Mesodermal cell (in vitro differentiated cells): ENCODE measurements at regions not wholly inside any gene's neighbourhood (a gene's known extent, or its start where the extent isn't known, plus 50 kb on each side); places are given as distances from the start of the nearest gene placed in this dataset.

Experiments used
- H3K27ac ChIP-seq: 2 replicates; pipeline ENCODE4 v1.7.0; 2013; ENCODE audit warnings: mild to moderate bottlenecking, low read depth, low read length, moderate library complexity; ENCODE audit not compliant: severe bottlenecking
- H3K36me3 ChIP-seq: 2 replicates; pipeline ENCODE4 v1.7.1; 2013; ENCODE audit warnings: mild to moderate bottlenecking, low read length, moderate library complexity; ENCODE audit not compliant: control insufficient read depth, insufficient read depth
- H3K4me1 ChIP-seq: one replicate; pipeline ENCODE4 v1.7.1; 2013; ENCODE audit warnings: mild to moderate bottlenecking, low read length; ENCODE audit not compliant: insufficient read depth, control insufficient read depth, poor library complexity, severe bottlenecking
- H3K4me3 ChIP-seq: 2 replicates; pipeline ENCODE4 v1.7.0; 2013; ENCODE audit warnings: low read length, control low read depth, mild to moderate bottlenecking; ENCODE audit not compliant: insufficient read depth, poor library complexity, severe bottlenecking; ENCODE audit errors: extremely low read depth
- H3K9me3 ChIP-seq: 2 replicates; pipeline ENCODE4 v1.7.1; 2013; ENCODE audit warnings: mild to moderate bottlenecking, low read length, moderate library complexity; ENCODE audit not compliant: control insufficient read depth
- WGBS, 2 experiments: methylation state at CpG; one replicate each; pipeline ENCODE4 v1.1.5; 2013; ENCODE audit warnings: missing lambda C conversion rate in 2 of 2; ENCODE audit not compliant: insufficient coverage in 2 of 2; 5-methylcytosine and 5-hydroxymethylcytosine counted together

DNA sequence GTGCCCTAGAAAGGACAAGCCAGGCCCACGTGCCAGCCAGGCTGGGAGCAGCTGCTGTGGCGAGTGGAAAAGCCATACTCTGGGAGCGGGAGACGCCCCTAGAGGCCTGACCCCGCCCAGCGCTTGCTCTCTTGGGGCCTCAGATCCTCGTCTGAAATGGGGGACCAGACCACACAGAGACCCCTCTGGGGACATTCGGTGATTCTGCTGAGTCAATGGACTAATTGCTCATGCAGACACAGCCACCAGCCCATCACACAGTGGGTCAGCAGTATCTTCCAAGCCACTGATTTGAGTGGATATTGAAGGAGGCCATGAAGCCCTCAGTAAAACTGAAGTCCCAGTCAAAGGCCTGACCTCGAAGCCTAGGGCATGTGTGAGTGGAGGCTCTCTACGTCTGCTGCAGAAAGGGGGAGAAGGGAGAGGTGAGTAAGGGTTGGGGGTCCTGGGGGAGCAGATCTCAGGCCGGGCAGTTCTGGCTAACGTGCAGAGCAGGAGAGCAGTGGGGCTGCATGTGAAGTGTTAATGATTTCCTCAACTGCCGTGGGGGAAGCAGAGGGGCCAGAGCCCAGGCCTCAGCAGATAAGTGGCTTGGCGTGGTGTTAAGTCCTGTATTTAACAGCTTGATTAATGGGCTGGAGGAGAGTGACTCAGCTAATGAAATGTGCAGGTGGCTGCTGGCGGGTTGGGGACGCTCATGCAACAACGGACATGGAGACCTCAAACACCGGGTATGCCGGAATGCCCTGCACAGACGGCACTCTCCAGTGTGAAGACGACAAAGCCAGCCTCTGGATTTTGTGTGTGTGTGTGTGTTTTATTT, 104.4 kb upstream of the TWIST2 start:
- H3K27ac ChIP-seq = no peak overlapping the region
- H3K36me3 ChIP-seq = no peaks in the 10 kb centered on the region
- H3K4me1 ChIP-seq = no peaks in the 10 kb centered on the region
- H3K9me3 ChIP-seq = no peaks in the 10 kb centered on the region
- no peak overlapping the region for H3K4me3 ChIP-seq
- WGBS, 2 experiments = 85 to 90% methylated on average over 19 to 20 of the region's 21 CpGs

DNA sequence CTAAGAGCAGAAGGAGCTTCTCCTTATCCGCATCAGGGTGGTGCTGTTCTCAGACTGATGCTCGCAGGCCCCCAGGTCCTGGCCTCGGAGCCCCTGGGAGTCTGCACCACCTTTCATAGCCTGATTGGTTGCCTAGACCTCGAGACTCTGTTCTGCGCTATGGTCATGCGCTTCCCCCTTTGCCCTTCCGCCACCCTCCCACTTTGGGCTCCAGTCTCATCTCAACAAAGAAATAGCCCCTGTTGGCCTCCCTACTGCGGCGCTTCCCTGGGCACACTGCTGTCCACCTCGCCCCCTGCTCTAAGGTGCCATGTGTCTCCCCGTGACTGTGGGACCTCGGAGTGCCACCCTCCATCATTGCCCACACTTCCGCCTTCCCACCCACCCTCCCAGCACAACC, 102.9 kb upstream of the TWIST2 start:
- no peak overlapping the region for H3K4me3 ChIP-seq
- H3K4me1 ChIP-seq = no peaks in the 10 kb centered on the region
- H3K9me3 ChIP-seq = no peaks in the 10 kb centered on the region
- no peaks in the 10 kb centered on the region for H3K36me3 ChIP-seq
- no peak overlapping the region for H3K27ac ChIP-seq
- 92 to 97% methylated on average over 8 to 12 of the region's 13 CpGs for WGBS, 2 experiments

DNA sequence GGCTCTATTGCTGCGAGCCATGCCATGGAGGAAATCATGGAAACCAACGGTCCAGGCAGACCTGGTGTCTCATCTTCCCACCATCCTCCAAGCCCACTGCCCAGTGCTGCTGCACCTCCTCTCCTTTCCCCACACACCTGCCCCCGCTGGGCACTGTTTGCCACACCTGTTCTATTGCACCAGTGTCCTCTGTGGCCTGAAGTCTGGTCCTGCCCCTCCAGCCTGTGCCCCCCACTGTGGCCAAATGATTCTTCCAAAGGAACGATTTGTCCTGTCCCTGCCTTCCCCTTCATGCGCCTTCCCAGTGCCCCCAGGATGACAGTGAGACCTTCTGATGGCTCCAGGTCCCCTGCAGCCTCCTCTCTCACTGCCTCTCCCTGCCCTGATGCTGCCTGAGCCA, 101.9 kb upstream of the TWIST2 start:
- no peak overlapping the region for H3K4me3 ChIP-seq
- WGBS, 2 experiments = 66 to 86% methylated on average over 3 to 5 of the region's 5 CpGs

DNA sequence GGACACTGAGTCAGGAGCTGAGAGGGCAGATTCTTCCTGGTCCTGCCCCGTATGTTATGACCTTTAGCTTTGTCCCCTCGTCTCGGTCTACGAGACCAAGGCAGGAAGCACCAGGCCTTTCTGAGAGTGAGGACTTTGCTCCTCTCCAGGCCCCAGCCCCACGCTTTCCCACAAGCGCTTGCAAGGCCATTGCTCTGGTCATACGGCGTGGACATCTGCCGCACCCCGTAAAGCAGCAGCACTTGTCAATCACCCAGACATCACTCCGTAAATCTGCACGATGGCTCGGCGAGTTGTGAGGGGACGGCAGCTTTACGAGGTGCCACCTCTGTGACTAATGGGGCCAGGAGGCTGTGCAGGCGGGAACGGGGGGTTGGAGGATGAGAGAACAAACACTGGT, 100.8 kb upstream of the TWIST2 start:
- no peak overlapping the region for H3K27ac ChIP-seq
- H3K4me1 ChIP-seq = no peaks in the 10 kb centered on the region
- no peaks in the 10 kb centered on the region for H3K9me3 ChIP-seq
- 94 to 98% methylated on average over 12 to 15 of the region's 18 CpGs for WGBS, 2 experiments
- no peak overlapping the region for H3K4me3 ChIP-seq
- H3K36me3 ChIP-seq = no peaks in the 10 kb centered on the region

More for the DNA sequence above, 101.9 kb upstream of the TWIST2 start:
- Histone ChIP-seq H3K27ac (no peak overlapping the region), H3K4me1 (no peaks in the 10 kb centered on the region), H3K36me3 (no peaks in the 10 kb centered on the region), H3K9me3 (no peaks in the 10 kb centered on the region)

DNA sequence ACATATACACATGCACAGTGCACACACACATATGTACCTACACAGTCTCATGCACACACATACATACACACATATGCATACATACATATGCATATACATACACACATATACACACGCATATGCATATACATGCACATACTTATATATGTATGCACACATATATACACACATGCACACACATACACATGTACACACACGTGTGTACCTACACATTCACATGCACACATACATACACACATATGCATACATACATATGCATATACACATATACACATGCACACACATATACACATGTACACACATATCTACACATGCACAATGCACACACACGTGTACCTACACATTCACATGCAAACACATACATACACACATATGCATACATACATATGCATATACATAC, 100.3 kb upstream of the TWIST2 start:
- no peaks in the 10 kb centered on the region for H3K9me3 ChIP-seq
- no peaks in the 10 kb centered on the region for H3K4me1 ChIP-seq
- 73 to 92% methylated on average over 3 of the region's 3 CpGs for WGBS, 2 experiments
- H3K4me3 ChIP-seq = no peak overlapping the region
- H3K27ac ChIP-seq = no peak overlapping the region
- no peaks in the 10 kb centered on the region for H3K36me3 ChIP-seq

DNA sequence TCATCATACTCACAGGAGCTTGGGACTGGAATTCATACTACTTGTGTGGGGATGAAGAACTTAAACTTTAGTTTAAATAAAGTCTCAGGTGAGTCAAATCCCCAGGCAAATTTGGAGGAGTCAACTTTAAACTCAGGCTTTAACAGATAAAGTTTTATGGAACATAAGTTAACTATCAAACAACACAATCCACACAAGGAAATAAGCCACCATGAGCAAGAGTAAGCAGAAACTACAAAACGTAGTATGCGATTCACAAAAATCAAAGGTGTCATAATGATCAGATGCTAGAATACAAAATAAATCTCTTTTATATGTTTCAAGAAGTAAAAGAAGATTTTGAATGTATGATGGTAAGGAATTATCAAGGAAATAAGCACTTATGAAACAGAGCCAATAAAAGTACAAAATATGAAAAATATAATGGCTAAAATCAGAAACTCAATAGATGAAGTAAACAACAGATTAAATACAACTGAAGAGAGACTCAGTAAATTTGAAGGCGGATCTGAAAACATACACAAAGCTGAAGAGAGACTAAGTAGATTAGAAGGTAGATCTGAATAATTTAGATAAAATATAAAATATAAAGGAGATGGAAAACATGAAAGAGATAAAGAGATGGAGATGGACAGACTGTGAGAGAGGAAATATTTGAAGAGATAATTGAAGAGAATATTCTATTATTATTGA, 97.5 kb upstream of the TWIST2 start:
- H3K4me1 ChIP-seq = no peaks in the 10 kb centered on the region
- 60% methylated on average over 1 of the region's 3 CpGs; no CpG with 5 or more reads in 1 of the 2 experiments for WGBS, 2 experiments
- H3K9me3 ChIP-seq = no peaks in the 10 kb centered on the region
- H3K36me3 ChIP-seq = no peaks in the 10 kb centered on the region
- no peak overlapping the region for H3K27ac ChIP-seq
- no peak overlapping the region for H3K4me3 ChIP-seq

DNA sequence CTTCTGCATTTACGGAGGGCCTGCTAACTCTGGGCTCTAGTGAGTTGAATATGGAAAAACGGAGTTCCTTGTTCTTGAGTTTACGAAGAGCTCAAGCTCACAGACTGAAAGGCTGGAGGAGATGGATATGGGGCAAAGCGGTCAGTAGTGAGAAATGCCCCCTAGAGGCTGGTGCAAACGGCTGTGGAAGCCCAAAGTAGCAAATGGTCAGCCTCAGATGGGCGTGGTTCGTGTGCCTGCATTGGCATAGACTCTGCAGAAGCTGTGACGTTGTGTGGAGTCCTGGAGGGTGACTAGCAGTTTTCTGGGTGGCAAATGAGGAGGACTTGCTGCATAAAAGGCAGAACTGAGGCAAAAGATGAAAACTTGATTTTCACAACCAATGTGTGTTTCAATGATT, 93.6 kb upstream of the TWIST2 start:
- Histone ChIP-seq H3K4me3 (no peak overlapping the region), H3K36me3 (no peaks in the 10 kb centered on the region), H3K27ac (no peak overlapping the region), H3K9me3 (no peaks in the 10 kb centered on the region), H3K4me1 (no peaks in the 10 kb centered on the region)
- 71 to 78% methylated on average over 7 to 8 of the region's 8 CpGs for WGBS, 2 experiments

DNA sequence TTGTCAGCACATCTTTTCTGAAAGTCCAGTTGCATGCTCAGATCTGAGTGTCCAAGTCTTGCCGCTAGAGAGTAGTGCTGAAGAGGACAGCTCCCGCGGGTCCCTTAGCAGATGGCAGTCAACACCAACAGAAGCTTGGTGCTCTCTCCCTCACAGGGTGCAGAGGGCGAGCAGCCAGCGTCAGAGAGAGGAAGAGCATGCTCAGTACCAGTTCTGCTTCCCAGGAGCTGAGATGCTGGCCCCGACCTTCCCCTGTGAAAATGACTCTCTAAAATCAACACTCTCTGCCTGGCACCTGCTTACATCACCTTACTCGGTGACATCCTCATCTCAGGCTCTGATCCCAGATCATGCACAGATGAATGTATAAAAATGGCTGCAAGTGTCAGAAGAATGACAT, 86.0 kb upstream of the TWIST2 start:
- 13 to 25% methylated on average over 6 of the region's 7 CpGs for WGBS, 2 experiments
- H3K36me3 ChIP-seq = no peaks in the 10 kb centered on the region
- H3K9me3 ChIP-seq = no peaks in the 10 kb centered on the region
- H3K4me1 ChIP-seq = no peaks in the 10 kb centered on the region
- no peak overlapping the region for H3K27ac ChIP-seq
- H3K4me3 ChIP-seq = no peak overlapping the region

DNA sequence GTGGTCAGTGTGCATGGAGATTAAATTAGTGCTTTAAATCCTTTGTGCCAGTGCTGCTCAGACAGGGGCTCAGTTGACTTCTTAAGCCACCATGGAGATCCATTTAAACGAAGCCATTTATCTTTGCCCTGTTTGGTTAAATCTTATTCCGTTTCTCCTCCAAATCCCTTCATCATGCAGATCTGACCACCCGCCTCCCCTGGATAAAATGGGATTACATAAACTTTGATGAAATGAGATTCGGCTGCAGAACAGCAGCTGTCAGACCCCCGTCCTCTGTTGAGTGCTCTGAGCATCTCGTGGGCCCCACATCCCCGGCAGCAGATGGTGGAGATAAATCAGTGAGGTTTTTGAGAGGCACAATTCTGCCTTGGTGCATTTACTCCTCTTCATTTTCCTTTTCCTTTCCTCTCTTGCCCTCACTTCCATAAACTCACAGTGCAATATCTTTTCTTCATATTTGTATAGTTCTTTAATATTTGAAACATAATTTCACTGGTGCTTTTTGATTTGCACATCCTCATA, 84.4 kb upstream of the TWIST2 start:
- WGBS, 2 experiments = 81 to 87% methylated on average over 4 to 6 of the region's 7 CpGs
- Histone ChIP-seq H3K4me3 (no peak overlapping the region), H3K27ac (no peak overlapping the region), H3K9me3 (no peaks in the 10 kb centered on the region), H3K4me1 (no peaks in the 10 kb centered on the region), H3K36me3 (no peaks in the 10 kb centered on the region)

DNA sequence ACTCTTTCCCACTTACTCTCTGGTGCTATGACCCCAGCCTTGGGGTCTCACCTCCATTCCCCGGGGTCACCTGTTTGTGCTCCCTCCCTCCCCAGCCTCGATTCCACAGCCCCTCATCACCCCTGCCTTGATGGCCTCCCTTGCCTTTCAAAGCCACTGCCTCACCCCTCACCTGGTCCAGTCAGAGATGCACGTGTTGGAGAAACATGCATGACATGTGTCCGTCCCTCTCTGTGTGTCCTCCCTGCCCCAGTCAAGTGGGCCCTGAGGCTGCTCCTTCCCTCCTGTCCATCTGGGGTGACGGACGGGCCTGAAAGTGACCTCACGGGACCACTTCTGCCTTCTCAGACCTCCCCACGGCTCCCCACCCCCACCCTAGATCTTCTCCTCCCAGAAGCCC, 82.3 kb upstream of the TWIST2 start:
- H3K4me3 ChIP-seq = no peak overlapping the region
- H3K27ac ChIP-seq = no peak overlapping the region
- 83 to 84% methylated on average over 6 to 7 of the region's 8 CpGs for WGBS, 2 experiments
- H3K4me1 ChIP-seq = no peaks in the 10 kb centered on the region
- H3K36me3 ChIP-seq = no peaks in the 10 kb centered on the region
- H3K9me3 ChIP-seq = no peaks in the 10 kb centered on the region

DNA sequence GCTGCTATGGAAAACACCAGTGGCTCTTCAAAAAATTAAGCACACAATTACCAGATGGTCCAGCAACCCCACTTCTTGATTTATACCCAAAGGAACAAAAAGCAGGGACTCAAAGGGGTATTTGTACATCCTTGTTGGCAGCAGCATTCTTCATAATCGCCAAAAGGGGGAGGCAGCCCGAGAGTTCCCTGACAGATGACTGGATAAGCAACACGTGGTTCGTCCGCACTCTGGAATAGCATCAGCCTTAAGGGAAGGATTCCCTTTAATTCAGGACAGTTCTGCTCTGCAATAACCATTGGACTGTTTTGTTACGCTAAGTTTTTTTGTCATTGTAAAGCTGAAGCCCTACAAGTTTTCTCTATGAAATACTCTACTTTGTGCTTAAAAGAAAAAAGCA, 76.7 kb upstream of the TWIST2 start:
- no peak overlapping the region for H3K4me3 ChIP-seq
- no peaks in the 10 kb centered on the region for H3K9me3 ChIP-seq
- WGBS, 2 experiments = 41 to 42% methylated on average over 5 to 6 of the region's 6 CpGs
- H3K4me1 ChIP-seq = no peaks in the 10 kb centered on the region
- H3K36me3 ChIP-seq = no peaks in the 10 kb centered on the region
- H3K27ac ChIP-seq = no peak overlapping the region
